ENCODE measurements at regions not wholly inside any gene's neighbourhood (a gene's known extent, or its start where the extent isn't known, plus 50 kb on each side); places are given as distances from the start of the nearest gene placed in this dataset.

DNA sequence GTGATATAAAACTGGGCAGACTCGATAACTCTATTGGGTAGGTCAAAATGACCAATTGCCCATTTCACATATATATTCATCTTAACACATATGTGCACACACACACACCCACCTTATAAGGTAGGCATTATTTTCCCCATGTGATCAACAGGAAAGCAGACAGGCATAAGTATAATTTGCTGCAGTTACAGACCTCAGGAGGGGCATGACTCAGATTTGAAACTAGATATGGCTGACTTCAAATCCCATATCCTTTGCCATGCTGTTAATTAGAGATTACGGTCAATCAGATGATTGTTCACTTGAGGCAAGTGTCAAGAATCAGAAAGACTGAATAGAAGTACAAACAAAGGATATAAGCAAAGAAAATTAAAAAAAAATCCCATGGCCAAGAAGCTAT, 910.6 kb downstream of the NTRK3 start:
- DNase-seq = no peak

GRCh38 chr15:87343966-87344365, 912.6 kb downstream of the NTRK3 start:
- DNase-seq = no peak

DNA sequence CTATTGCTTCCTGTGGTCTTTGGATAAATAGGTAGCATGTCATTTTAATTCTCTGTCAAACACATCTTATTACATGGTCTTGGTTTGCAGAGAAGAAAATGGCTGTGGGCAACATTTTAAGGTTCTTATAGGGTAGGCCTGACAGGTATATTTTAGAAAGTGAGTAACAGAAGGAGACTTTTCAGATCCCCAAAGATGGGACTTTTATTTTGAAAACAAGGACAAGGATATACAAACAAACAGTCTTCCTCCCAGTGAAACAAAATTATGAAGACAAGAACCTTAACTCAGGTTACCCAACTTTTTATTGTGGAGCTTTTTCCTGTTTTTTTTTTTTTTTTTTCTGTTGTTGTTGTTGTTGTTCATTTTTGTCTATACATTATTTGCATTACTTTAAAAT, 916.2 kb downstream of the NTRK3 start:
- no peak for DNase-seq

- DNase-seq = no peak
These were observed 930.3 kb downstream of the NTRK3 start for GRCh38 chr15:87326269-87326668.

GRCh38 chr15:87322870-87323269, 933.7 kb downstream of the NTRK3 start:
- no peak for DNase-seq

GRCh38 chr15:87322265-87322664, 934.3 kb downstream of the NTRK3 start:
- DNase-seq = no peak

- DNase-seq = no peak
These were observed 938.6 kb downstream of the NTRK3 start for GRCh38 chr15:87317900-87318299.

DNA sequence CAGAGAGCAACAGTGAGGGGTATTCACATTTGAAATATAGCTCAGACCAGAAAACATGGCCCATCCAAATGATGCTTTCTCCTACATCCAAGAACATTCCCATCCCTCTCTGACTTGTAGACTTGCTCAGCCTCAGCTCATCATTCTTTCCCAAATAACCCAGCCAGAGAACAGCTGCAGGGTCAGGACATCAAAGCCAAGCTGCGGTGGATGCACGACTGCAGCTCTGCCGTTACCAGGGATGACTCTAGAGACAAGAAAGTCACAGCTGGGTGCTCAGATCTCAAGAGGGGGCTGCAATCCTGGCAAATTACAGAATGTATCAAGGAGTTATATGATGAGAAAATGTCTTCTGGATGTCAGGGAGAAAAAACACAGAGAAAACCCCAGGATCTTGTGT, 944.3 kb downstream of the NTRK3 start:
- DNase-seq = no peak

GRCh38 chr15:87300146-87300545, 956.4 kb downstream of the NTRK3 start:
- DNase-seq = no peak

GRCh38 chr15:87294854-87295253, 961.7 kb downstream of the NTRK3 start:
- no peak for DNase-seq

- no peak for DNase-seq
These were observed 963.5 kb downstream of the NTRK3 start for GRCh38 chr15:87293031-87293430.

DNA sequence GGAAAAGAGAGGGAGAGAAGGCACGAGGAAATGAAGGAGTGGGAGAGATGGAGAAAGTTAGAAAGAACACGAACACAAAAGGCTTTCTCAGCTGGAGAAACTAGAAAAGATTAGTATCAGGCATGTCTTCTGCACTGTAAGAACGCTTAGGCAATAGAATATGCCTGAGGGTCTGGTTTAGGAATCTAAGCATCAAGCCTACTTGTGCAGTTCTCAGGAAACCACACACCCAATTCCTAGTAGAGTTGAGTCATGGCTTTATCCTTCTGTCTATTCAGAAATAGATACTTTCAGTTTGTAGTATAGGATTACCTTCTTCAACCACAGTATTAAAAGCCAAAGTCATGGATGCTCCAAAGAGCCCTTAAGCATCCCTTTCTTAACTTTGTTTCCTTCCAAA, 969.4 kb downstream of the NTRK3 start:
- no peak for DNase-seq

DNA sequence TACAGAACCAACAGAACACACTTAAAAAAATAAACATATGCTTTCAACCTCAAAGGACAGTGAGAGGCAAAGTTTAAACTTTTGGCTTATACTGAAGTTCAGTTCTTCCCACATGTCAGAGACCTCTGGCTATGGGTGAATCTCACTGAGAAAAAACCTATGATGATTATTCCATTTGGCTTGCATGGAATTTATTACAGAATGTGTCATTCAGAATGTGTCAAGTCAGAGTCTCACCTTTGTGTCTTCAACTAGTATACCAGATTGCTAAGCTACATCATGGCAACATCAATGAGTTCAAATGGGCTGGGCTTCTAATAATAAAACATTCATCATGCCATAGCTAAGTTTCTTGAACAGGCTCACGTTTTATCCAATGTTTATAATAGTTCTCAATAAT, 987.0 kb downstream of the NTRK3 start:
- no peak for DNase-seq

DNA sequence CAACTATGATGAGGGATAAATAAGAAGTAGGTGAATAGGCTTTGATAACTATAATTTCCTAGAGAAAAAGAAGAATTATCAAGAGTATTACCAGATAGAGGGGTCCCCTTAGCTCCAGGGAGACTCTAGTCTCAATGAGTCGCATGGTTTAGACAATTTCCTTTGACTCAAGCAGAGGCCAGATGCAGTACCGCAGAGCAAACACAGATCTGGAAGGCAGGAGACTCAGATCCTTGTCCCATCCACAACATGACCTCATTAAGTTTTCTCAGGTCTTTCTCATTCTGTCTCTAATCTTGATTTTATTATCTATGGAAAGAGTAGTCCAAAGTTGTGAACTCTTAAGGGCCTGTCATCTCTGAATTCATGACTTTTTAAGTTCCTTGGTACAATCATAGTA, 987.9 kb downstream of the NTRK3 start:
- no peak for DNase-seq

GRCh38 chr15:87267798-87268197, 988.7 kb downstream of the NTRK3 start:
- no peak for DNase-seq

DNA sequence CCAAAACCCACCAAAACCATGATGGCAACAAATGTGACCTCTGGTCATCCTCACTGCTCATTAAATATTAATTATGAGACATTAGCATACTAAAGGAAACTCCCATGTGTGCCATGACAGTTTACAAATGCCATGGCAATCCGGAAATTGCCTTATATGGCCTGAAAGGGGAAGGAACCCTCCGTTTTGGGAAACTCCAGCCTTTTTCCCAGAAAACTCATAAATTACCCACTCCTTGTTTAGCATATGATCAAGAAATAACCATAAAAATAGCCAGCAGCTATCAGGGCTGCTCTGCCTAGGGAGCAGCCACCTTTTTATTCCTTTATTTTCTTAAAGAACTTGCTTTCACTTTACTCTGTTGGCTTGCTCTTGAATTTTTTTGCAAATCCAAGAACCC, 992.7 kb downstream of the NTRK3 start:
- DNase-seq = no peak

DNA sequence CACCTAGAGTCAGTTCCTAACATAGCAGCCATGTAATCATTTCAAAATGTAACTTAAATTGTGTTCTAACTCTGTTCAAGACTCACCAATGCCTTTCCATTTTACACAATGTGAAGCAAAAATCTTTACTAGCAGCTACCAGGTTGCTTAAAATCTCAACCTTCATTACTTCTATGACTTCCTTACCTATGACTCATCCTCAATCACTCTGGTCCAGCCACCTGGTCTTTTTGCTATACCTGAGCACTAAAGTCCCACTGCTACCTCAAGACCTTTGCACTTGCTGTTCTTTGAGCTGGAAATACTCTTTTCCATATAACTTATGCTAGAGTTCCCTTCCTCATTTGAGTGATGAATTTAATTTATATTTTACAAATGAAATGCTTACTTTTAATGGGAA, 993.2 kb downstream of the NTRK3 start:
- no peak for DNase-seq

DNA sequence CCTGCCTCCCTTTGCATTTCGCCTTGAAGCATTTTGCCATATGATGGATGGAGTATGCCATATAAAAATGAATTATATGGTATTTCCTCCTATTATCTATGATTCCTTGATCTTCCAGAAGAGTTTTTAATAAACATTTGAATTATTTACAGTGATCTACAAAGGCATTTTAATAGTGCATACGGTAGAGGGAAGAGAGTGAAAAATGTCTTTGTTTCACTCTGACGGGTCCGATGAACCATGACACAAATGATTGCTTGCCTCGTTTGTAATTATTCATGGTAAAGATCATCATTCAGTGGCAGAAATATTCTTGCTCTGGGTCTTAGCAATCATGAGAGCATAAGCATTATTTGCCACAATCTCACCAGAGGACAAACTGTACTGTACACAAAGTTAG, 1010.9 kb downstream of the NTRK3 start:
- DNase-seq = no peak

DNA sequence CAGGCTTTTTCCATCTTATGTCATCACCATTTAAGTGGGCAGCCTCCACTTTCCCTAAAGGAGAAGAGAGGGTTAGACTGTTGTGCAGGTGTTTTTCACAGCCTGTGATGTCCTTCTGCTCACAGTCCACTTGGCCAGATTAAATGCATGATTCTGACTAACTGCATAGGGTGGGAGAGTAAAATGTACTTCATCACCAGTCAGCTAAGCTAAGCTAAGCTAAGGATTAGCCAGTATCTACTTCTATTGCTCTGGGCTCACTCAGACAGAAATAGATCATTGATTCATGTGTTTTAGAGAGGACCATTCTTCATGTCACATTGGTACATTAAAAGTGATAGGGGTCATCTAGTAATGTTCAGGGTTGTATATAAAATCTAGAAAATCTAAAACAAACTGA, 1013.1 kb downstream of the NTRK3 start:
- no peak for DNase-seq

DNA sequence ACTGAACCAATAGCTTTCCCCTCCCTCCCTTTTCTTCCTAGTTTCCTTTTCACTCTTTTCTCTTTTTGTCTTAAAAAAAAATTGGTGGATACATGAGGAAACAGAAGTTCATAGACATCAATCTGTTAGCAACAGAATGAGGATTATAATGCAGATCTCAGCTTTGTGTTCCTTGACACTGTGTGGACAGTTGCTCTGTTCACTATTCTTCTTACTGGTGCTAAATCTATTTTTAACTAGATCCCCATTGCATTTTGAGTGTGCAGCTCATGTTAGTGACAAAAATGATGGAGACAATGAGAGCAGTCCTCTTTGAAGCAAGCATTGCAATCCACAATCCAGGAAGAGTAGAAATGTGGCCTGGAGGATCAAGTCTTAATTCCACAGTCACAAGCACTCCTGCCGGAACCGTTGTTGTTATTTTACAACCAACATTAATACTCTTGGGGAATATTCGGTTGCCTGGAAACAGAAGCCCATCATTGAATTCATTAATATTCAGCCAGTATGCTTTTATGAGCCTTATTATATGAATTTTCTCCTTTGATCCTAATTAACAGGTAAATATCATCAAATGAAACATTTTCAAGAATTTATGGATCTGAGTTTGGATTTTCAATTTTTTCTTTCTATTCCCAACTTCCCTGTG, 1016.8 kb downstream of the NTRK3 start:
- no peak for DNase-seq

DNA sequence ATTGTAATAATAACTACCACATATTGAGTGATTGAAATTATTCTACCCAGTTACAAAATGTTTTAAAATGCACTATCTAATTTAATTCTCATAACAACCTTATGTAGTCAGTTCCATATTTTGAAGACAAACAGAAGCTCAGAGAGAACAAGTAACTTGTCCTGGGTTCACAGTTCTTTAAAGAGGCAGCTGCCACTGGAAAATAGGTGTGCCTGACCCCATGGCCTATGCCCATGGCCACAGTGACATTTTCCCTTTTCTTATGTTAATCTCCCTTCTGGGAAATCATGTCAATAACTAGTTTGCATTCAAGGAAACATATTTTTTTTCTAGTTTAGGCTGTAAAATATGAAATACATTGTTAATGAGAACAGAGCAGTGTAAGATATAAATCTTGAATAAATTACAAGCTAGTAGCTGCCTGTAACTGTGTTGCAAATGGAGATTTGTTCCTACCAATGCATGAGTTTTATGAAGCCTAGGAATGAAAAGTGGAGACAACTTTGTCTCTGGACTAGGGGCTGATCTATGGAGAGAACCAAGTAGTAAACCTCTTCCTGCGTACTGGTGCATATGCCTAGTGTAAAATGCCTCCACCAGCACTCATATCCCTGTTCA, 1018.0 kb downstream of the NTRK3 start:
- DNase-seq = no peak

- no peak for DNase-seq
These were observed 1028.1 kb downstream of the NTRK3 start for GRCh38 chr15:87228460-87228859.

DNA sequence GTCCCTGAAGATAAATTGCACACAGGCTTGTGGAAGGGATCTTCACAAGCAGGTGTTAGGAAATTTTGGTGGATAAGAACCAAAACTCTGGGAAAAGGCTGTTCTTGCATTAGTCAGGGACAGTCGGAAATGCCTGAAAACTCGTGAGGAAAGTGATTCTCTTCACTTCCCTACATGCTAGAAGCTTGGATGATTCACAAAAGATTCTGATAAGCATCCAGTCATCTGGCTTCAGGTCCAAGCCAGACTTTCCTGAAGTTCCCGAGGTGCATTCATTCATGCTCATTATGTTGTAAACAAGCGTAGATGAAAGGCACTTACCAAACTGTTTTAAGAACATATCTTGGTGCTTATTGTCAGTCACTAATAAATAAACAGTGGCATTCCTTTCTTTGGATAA, 1028.7 kb downstream of the NTRK3 start:
- DNase-seq = no peak

DNA sequence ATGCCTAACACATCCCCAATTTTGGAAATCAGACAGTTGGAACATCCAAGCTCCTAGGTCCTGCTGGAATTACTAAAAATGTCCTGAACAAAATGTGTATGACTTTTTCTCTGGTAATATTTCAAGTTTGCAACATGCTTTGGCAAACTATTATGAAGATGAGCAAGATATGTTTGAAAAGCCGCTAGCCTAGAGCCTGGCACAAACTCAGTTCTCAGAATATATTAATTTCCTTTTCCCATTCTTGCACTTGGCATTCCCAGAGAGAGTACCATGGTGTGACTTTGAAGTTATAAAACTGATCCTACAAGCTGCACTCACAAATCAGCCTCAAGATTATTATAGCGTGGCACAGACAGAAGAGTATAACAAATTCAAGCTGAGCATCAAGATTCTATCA, 1031.1 kb downstream of the NTRK3 start:
- no peak for DNase-seq

DNA sequence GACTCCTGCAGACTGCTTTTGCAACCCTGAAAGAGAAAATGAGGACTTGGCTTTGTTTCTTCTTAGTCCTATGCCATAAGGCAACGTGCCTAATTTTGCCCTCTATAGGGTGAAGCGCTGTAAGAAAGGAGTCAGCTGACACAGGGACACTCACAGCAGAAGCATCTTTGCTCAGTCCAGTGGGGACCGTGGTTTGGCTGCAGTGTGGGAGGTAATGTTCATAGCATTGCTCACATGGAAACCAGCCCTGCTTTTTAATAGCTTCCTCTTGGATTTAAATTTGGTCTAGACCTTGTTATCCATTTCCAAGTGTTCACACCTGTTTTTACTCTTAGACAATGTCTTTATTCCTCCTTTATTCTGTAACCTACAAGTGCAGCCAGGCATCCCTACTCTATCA, 1032.1 kb downstream of the NTRK3 start:
- no peak for DNase-seq
